HCT116 (cell line): ENCODE measurements at regions not wholly inside any gene's neighbourhood (a gene's known extent, or its start where the extent isn't known, plus 50 kb on each side); places are given as distances from the start of the nearest gene placed in this dataset.

Source experiments
- ATAC-seq: fragments of 200-7000 bp; cut with Tn5 transposase; 2 replicates; pipeline ENCODE4 v1.9.1; 2020; ENCODE audit warnings: mild to moderate bottlenecking, moderate library complexity
- BruUV-seq: library from RNA; stranded (reverse); fragments of 400-500 nt; replicated peaks from 2 replicates; lab custom pipeline; 2021; lab: Mats Ljungman, UMichigan
- CTCF ChIA-PET: fragments of 300-600 bp; sonication (Branson Sonifier 250); formaldehyde crosslinking; loops from one replicate; lab custom pipeline; 2021; ENCODE audit warnings: antibody characterized with exemption; lab: Charles Lee
- POLR2A ChIA-PET: fragments of 300-600, 350-600 bp; sonication (Branson Sonifier 250); formaldehyde crosslinking; loops from one replicate; lab custom pipeline; 2021; ENCODE audit warnings: antibody characterized with exemption; lab: Charles Lee
- RAD21 ChIA-PET, 2 experiments: fragments of 300-600 bp; sonication (Branson Sonifier 250); formaldehyde crosslinking; loops; one replicate each; lab custom pipeline; 2023; ENCODE audit warnings: low total read pairs in 2 of 2; ENCODE audit not compliant: uncharacterized antibody in 2 of 2, unreplicated experiment in 2 of 2, low non-redundant PET in 1 of 2; lab: Charles Lee
- DNase-seq: peaks from one replicate; pipeline ENCODE4 v3.0.0-alpha.2; 2010; ENCODE audit warnings: low read depth, low spot score
- H2AFZ ChIP-seq: fragments of 200-600 bp; shearing (Covaris generic), sonication (generic); 2 replicates; pipeline ENCODE4 v1.6.1; 2017; ENCODE audit warnings: low read depth, mixed run types, mixed read lengths, antibody characterized with exemption, low read length; ENCODE audit not compliant: poor library complexity, severe bottlenecking
- H3K27ac ChIP-seq: 2 replicates; pipeline ENCODE4 v1.5.1; 2012; ENCODE audit warnings: low read depth, low read length
- H3K27me3 ChIP-seq: fragments of 200-600 bp; sonication (generic); 2 replicates; pipeline ENCODE4 v1.6.1; 2016; ENCODE audit warnings: mixed run types, low read length, mixed read lengths; ENCODE audit not compliant: insufficient read depth
- H3K36me3 ChIP-seq, 2 experiments: fragments of 200-500 bp in 1 of 2; fragments of 200-600 bp in 1 of 2; sonication (Bioruptor generic) in 1 of 2; sonication (generic) in 1 of 2; 2 replicates each; pipeline versions ENCODE4 v1.5.1 to v1.6.1; 2014 to 2016; ENCODE audit warnings: low read length in 2 of 2, inconsistent platforms in 1 of 2, mixed read lengths in 1 of 2, mixed run types in 1 of 2; ENCODE audit not compliant: insufficient read depth in 2 of 2, control insufficient read depth in 1 of 2
- H3K4me1 ChIP-seq, 2 experiments: fragments of 200-600 bp in 1 of 2; sonication (generic) in 1 of 2; 2 replicates each; pipeline versions ENCODE4 v1.5.1 to v1.6.1; 2012 to 2017; ENCODE audit warnings: low read length in 2 of 2, inconsistent platforms in 1 of 2, mild to moderate bottlenecking in 1 of 2, mixed read lengths in 1 of 2, mixed run types in 1 of 2, moderate library complexity in 1 of 2; ENCODE audit not compliant: insufficient read depth in 2 of 2, control insufficient read depth in 1 of 2
- H3K4me2 ChIP-seq: fragments of 200-600 bp; sonication (generic); 2 replicates; pipeline ENCODE4 v1.6.1; 2017; ENCODE audit warnings: mixed run types, low read length, mixed read lengths
- H3K4me3 ChIP-seq, 2 experiments: fragments of 200-600 bp in 1 of 2; sonication (generic) in 1 of 2; replicated peaks in 1 of 2; 2 replicates each; pipeline ENCODE4 v1.5.1; 2011 to 2016; ENCODE audit warnings: low read length in 2 of 2, control low read depth in 1 of 2, low read depth in 1 of 2, mild to moderate bottlenecking in 1 of 2, mixed read lengths in 1 of 2, mixed run types in 1 of 2
- H3K79me2 ChIP-seq: fragments of 200-600 bp; sonication (generic); 2 replicates; pipeline ENCODE4 v1.6.1; 2017; ENCODE audit warnings: mild to moderate bottlenecking, mixed run types, low read length, moderate library complexity, mixed read lengths; ENCODE audit not compliant: insufficient read depth
- H3K9ac ChIP-seq: fragments of 200-600 bp; sonication (generic); 2 replicates; pipeline ENCODE4 v1.6.1; 2016; ENCODE audit warnings: low read length, mixed read lengths
- H3K9me2 ChIP-seq: fragments of 200-600 bp; sonication (generic), shearing (Covaris generic); 2 replicates; pipeline ENCODE4 v1.6.1; 2017; ENCODE audit warnings: mixed run types, mild to moderate bottlenecking, moderate library complexity; ENCODE audit not compliant: insufficient read depth
- H3K9me3 ChIP-seq, 2 experiments: fragments of 200-500 bp in 1 of 2; fragments of 200-600 bp in 1 of 2; sonication (Bioruptor generic) in 1 of 2; sonication (generic) in 1 of 2; 2 replicates each; pipeline ENCODE4 v1.6.1; 2014 to 2017; ENCODE audit warnings: low read length in 2 of 2, mixed read lengths in 2 of 2, inconsistent platforms in 1 of 2, low read depth in 1 of 2, mild to moderate bottlenecking in 1 of 2, mixed run types in 1 of 2, moderate library complexity in 1 of 2; ENCODE audit not compliant: control insufficient read depth in 1 of 2, insufficient read depth in 1 of 2
- H4K20me1 ChIP-seq: fragments of 200-600 bp; sonication (generic), shearing (Covaris generic); 2 replicates; pipeline ENCODE4 v1.6.1; 2017; ENCODE audit warnings: mixed run types, mild to moderate bottlenecking, moderate library complexity; ENCODE audit not compliant: insufficient read depth
- EGR1 ChIP-seq: IDR thresholded peaks from 2 replicates; pipeline ENCODE4 v1.6.1; 2012; ENCODE audit warnings: low read depth
- ELF1 ChIP-seq: IDR thresholded peaks from 2 replicates; pipeline ENCODE4 v1.6.1; 2012; ENCODE audit warnings: low read depth, borderline replicate concordance
- EZH2 ChIP-seq: fragments of 200-600 bp; sonication (generic); IDR thresholded peaks from 2 replicates; pipeline ENCODE4 v1.6.1; 2017; ENCODE audit warnings: antibody characterized with exemption, mixed run types
- RAD21 ChIP-seq: IDR thresholded peaks from 2 replicates; pipeline ENCODE4 v1.6.1; 2012; ENCODE audit warnings: low read depth, mild to moderate bottlenecking
- SIN3A ChIP-seq: IDR thresholded peaks from 2 replicates; pipeline ENCODE4 v1.6.1; 2012; ENCODE audit warnings: low read depth
- SP1 ChIP-seq: IDR thresholded peaks from 2 replicates; pipeline ENCODE4 v1.6.1; 2012; ENCODE audit warnings: low read depth
- SRF ChIP-seq: IDR thresholded peaks from 2 replicates; pipeline ENCODE4 v1.6.1; 2012; ENCODE audit warnings: low read depth
- TCF7L2 ChIP-seq: IDR thresholded peaks from 2 replicates; pipeline ENCODE4 v1.7.0; 2011; ENCODE audit warnings: borderline replicate concordance, inconsistent platforms; ENCODE audit not compliant: insufficient read depth, insufficient read length; ENCODE audit errors: extremely low read depth
- ZFX ChIP-seq: fragments of 450-650 bp; IDR thresholded peaks from 2 replicates; pipeline ENCODE4 v1.6.1; 2017
- intact Hi-C: fragments of 100-400 bp; cut with micrococcal nuclease; formaldehyde crosslinking; loops from 2 replicates; pipeline ENCODE4 v1.10.0; 2022
- TF ChIP-seq, protein P1 (sequence below): IDR thresholded peaks from 2 replicates; pipeline ENCODE4 v1.6.1; 2011; ENCODE audit warnings: mild to moderate bottlenecking, low read length, moderate library complexity; ENCODE audit not compliant: insufficient replicate concordance; ENCODE audit errors: extremely low read depth
- TF ChIP-seq, protein P2 (sequence below): IDR thresholded peaks from 2 replicates; pipeline ENCODE4 v1.6.1; 2012; ENCODE audit warnings: low read depth

DNA sequence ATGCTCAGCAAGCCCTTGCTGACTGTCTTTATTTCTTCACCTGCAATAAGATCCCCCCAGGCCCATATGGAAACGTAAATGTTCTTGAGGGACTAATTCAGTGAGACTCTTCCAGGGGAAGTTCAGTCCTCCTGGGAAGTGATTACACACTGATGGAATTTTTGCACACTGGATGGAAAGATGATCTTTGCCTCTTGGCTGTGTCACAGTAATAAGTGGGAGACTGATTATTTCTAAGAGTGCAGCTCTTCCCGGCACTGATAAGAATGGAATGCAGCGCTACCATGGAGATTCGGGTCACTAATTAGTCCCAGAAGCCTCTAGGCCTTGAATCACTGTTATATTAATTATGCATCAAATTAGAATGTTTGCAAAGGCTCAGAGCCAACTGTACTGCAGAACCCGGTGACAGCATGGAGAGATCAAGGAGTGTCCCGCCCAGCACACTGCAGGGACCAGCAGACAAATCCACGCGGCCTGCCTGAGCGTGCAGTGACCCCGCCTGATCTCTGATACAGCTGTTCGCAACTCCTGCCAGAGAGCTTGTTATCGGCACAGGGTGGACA lies 178.3 kb downstream of the SNX19 start:
- TF ChIP-seq, protein P1, sequence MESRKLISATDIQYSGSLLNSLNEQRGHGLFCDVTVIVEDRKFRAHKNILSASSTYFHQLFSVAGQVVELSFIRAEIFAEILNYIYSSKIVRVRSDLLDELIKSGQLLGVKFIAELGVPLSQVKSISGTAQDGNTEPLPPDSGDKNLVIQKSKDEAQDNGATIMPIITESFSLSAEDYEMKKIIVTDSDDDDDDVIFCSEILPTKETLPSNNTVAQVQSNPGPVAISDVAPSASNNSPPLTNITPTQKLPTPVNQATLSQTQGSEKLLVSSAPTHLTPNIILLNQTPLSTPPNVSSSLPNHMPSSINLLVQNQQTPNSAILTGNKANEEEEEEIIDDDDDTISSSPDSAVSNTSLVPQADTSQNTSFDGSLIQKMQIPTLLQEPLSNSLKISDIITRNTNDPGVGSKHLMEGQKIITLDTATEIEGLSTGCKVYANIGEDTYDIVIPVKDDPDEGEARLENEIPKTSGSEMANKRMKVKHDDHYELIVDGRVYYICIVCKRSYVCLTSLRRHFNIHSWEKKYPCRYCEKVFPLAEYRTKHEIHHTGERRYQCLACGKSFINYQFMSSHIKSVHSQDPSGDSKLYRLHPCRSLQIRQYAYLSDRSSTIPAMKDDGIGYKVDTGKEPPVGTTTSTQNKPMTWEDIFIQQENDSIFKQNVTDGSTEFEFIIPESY = no peak
- no peak for TF ChIP-seq RAD21
- TF ChIP-seq SRF = no peak
- no peak for TF ChIP-seq SIN3A
- TF ChIP-seq ELF1 = no peak
- no peak for TF ChIP-seq EZH2
- no peak for TF ChIP-seq EGR1
- no peak for TF ChIP-seq ZFX
- TF ChIP-seq, protein P2, sequence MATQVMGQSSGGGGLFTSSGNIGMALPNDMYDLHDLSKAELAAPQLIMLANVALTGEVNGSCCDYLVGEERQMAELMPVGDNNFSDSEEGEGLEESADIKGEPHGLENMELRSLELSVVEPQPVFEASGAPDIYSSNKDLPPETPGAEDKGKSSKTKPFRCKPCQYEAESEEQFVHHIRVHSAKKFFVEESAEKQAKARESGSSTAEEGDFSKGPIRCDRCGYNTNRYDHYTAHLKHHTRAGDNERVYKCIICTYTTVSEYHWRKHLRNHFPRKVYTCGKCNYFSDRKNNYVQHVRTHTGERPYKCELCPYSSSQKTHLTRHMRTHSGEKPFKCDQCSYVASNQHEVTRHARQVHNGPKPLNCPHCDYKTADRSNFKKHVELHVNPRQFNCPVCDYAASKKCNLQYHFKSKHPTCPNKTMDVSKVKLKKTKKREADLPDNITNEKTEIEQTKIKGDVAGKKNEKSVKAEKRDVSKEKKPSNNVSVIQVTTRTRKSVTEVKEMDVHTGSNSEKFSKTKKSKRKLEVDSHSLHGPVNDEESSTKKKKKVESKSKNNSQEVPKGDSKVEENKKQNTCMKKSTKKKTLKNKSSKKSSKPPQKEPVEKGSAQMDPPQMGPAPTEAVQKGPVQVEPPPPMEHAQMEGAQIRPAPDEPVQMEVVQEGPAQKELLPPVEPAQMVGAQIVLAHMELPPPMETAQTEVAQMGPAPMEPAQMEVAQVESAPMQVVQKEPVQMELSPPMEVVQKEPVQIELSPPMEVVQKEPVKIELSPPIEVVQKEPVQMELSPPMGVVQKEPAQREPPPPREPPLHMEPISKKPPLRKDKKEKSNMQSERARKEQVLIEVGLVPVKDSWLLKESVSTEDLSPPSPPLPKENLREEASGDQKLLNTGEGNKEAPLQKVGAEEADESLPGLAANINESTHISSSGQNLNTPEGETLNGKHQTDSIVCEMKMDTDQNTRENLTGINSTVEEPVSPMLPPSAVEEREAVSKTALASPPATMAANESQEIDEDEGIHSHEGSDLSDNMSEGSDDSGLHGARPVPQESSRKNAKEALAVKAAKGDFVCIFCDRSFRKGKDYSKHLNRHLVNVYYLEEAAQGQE = no peak
- no peak for TF ChIP-seq TCF7L2
- TF ChIP-seq SP1 = no peak
- Histone ChIP-seq H3K27me3 (no peaks in the 10 kb centered on the region), H3K27ac (no peak overlapping the region), H2AFZ (no peak overlapping the region), H3K4me1 (no peaks in the 10 kb centered on the region), H3K4me3 (no peak overlapping the region), H3K79me2 (no peaks in the 10 kb centered on the region), H3K4me2 (no peak overlapping the region), H3K9ac (no peak overlapping the region), H3K9me2 (no peaks in the 10 kb centered on the region), H3K9me3 (peaks cover 7 to 9% of the 10 kb centered on the region in 2 experiments; a peak in 1 of 4 replicates), H3K36me3 (no peaks in the 10 kb centered on the region), H4K20me1 (no peaks in the 10 kb centered on the region)
- no peak for DNase-seq
- intact Hi-C loops = no loop called here
- ChIA-PET RAD21 (interaction anchor here in 1 of 2 experiments (0.6 kb wide), 1 partner anchor 303 kb away, joined by 3 read pairs; no protein-coding TSS in a partner anchor), POLR2A (no interaction called here), CTCF (no interaction called here)
- ATAC-seq = no peak
- BruUV-seq = no TSS peak
